ENCODE measurements at regions not wholly inside any gene's neighbourhood (a gene's known extent, or its start where the extent isn't known, plus 50 kb on each side); places are given as distances from the start of the nearest gene placed in this dataset.

GRCh38 chr4:124933521-124933920 lies 221.0 kb upstream of the ANKRD50 start:
- POLR2A ChIA-PET, result interaction anchor here (0.8 kb wide), 1 partner anchor 30 kb away, joined by 3 read pairs; no protein-coding TSS in a partner anchor
- DNase-seq (ENCODE audit: low read depth, low spot score) (no peak), ATAC-seq (no peak)
- H3K79me2 ChIP-seq (ENCODE audit: insufficient read depth, low read length), result no peaks in the 10 kb centered on the region
- H3K36me3 ChIP-seq (ENCODE audit: control insufficient read depth in 1 of 2, insufficient read depth in 2 of 2, low read length in 2 of 2), result no peaks in the 10 kb centered on the region
- CTCF ChIA-PET, result no interaction called here
- no peak overlapping the region for H3K4me2 ChIP-seq (ENCODE audit: low read length)
- no peaks in the 10 kb centered on the region for H3K9me3 ChIP-seq (ENCODE audit: control insufficient read depth in 1 of 2, insufficient read depth in 1 of 2, low read depth in 1 of 2, low read length in 2 of 2)
- no peak for TF ChIP-seq RAD21 (IDR thresholded peaks at IDR 0.05; ENCODE audit: low read depth)
- TF ChIP-seq YY1 (IDR thresholded peaks at IDR 0.05; ENCODE audit: extremely low read depth, insufficient replicate concordance, low read depth, low read length), result no peak
- TF ChIP-seq ZFX (IDR thresholded peaks at IDR 0.05), result no peak
- TF ChIP-seq SIN3A (IDR thresholded peaks at IDR 0.05; ENCODE audit: low read depth), result no peak
- no peak for TF ChIP-seq EZH2 (IDR thresholded peaks at IDR 0.05)
- no peak for TF ChIP-seq REST (IDR thresholded peaks at IDR 0.05; ENCODE audit: low read depth)
- no peak for TF ChIP-seq EZH2phosphoT487 (IDR thresholded peaks at IDR 0.05; ENCODE audit: borderline replicate concordance)
- no peak for TF ChIP-seq POLR2A (IDR thresholded peaks at IDR 0.05; ENCODE audit: borderline replicate concordance, extremely low read depth, insufficient read depth, insufficient read length)
- no peak for TF ChIP-seq ATF3 (IDR thresholded peaks at IDR 0.05)
- TF ChIP-seq CTCF (IDR thresholded peaks at IDR 0.05 in 2 of 3, conservative IDR thresholded peaks at IDR 0.05 in 1 of 3; ENCODE audit: borderline replicate concordance in 1 of 3, insufficient read depth in 1 of 3, low read depth in 2 of 3, low read length in 2 of 3), result no peak
- TF ChIP-seq ZBTB33 (IDR thresholded peaks at IDR 0.05; ENCODE audit: extremely low read depth, insufficient replicate concordance, low read length), result no peak
- TF ChIP-seq ZNF274 (IDR thresholded peaks at IDR 0.05; ENCODE audit: low read depth, low read length), result no peak
- no peak for TF ChIP-seq EGR1 (IDR thresholded peaks at IDR 0.05; ENCODE audit: low read depth)
- TF ChIP-seq CBX3 (IDR thresholded peaks at IDR 0.05; ENCODE audit: low read depth), result no peak
- TF ChIP-seq ELF1 (IDR thresholded peaks at IDR 0.05; ENCODE audit: borderline replicate concordance, low read depth), result no peak
- TF ChIP-seq POLR2AphosphoS5 (IDR thresholded peaks at IDR 0.05; ENCODE audit: low read depth, low read length), result no peak
- TF ChIP-seq TCF7L2 (IDR thresholded peaks at IDR 0.05; ENCODE audit: borderline replicate concordance, extremely low read depth, insufficient read depth, insufficient read length), result no peak
- TF ChIP-seq CEBPB (IDR thresholded peaks at IDR 0.05; ENCODE audit: low read depth), result no peak
- no peak for TF ChIP-seq SRF (IDR thresholded peaks at IDR 0.05; ENCODE audit: low read depth)
- H3K9me2 ChIP-seq (ENCODE audit: insufficient read depth), result peaks cover 3% of the 10 kb centered on the region; the same call in 1 of the 2 replicates
- no peak overlapping the region for H3K27ac ChIP-seq (ENCODE audit: low read depth, low read length)
- intact Hi-C loops (cut with micrococcal nuclease), result no loop called here
- RAD21 ChIA-PET (ENCODE audit: low non-redundant PET in 1 of 2, low total read pairs in 2 of 2, uncharacterized antibody in 2 of 2, unreplicated experiment in 2 of 2), result no interaction called here
- peaks cover 2 to 3% of the 10 kb centered on the region in 2 experiments; a peak in 2 of 4 replicates for H3K4me1 ChIP-seq (ENCODE audit: control insufficient read depth in 1 of 2, insufficient read depth in 2 of 2, low read length in 2 of 2)
- no peaks in the 10 kb centered on the region for H3K27me3 ChIP-seq (ENCODE audit: insufficient read depth, low read length)
- BruUV-seq (replicated peaks), result no TSS peak
- no peak overlapping the region for H3K9ac ChIP-seq (ENCODE audit: low read length)
- H2AFZ ChIP-seq (ENCODE audit: low read depth, low read length, poor library complexity, severe bottlenecking), result no peak overlapping the region
- H4K20me1 ChIP-seq (ENCODE audit: insufficient read depth), result no peaks in the 10 kb centered on the region
- no peak overlapping the region for H3K4me3 ChIP-seq (replicated peaks in 1 of 2; ENCODE audit: low read depth in 1 of 2, low read length in 2 of 2)

All from HCT116 (cell line).